ENCODE measurements at regions not wholly inside any gene's neighbourhood (a gene's known extent, or its start where the extent isn't known, plus 50 kb on each side); places are given as distances from the start of the nearest gene placed in this dataset.

GRCh38 chr3:87555290-87555689 lies 278.9 kb upstream of the POU1F1 start:
- TF ChIP-seq CTCF (conservative IDR thresholded peaks at IDR 0.05; ENCODE audit: low read length) (no peak), EZH2phosphoT487 (IDR thresholded peaks at IDR 0.05; ENCODE audit: borderline replicate concordance) (no peak)
